Mammary epithelial cell (primary cell): ENCODE measurements at regions not wholly inside any gene's neighbourhood (a gene's known extent, or its start where the extent isn't known, plus 50 kb on each side); places are given as distances from the start of the nearest gene placed in this dataset.

ENCODE experiments used
- CTCF ChIP-seq, 2 donors: IDR thresholded peaks in 1 of 2; conservative IDR thresholded peaks in 1 of 2; 2 replicates each; pipeline ENCODE4 v1.5.1; 2011 to 2012; ENCODE audit warnings: inconsistent platforms in 2 of 2, low read length in 2 of 2, mild to moderate bottlenecking in 2 of 2, control low read depth in 1 of 2, low read depth in 1 of 2; ENCODE audit not compliant: insufficient read depth in 1 of 2; ENCODE audit errors: extremely low read depth in 1 of 2
- EZH2 ChIP-seq: IDR thresholded peaks from 2 replicates; pipeline ENCODE4 v1.6.1; 2012; ENCODE audit warnings: low read length, inconsistent platforms, borderline replicate concordance

GRCh38 chr7:101699881-101700823 lies 71.1 kb upstream of the MYL10 start:
- TF ChIP-seq CTCF (conservative IDR thresholded peaks at IDR 0.05 in 1 of 2, IDR thresholded peaks at IDR 0.05 in 1 of 2; ENCODE audit: extremely low read depth in 1 of 2, insufficient read depth in 1 of 2, low read depth in 1 of 2, low read length in 2 of 2), result no peak
- no peak for TF ChIP-seq EZH2
